ENCODE measurements at regions not wholly inside any gene's neighbourhood (a gene's known extent, or its start where the extent isn't known, plus 50 kb on each side); places are given as distances from the start of the nearest gene placed in this dataset.
A peak's percentile ranks its signal among the peaks of the same experiment; 100 is the strongest.

DNA sequence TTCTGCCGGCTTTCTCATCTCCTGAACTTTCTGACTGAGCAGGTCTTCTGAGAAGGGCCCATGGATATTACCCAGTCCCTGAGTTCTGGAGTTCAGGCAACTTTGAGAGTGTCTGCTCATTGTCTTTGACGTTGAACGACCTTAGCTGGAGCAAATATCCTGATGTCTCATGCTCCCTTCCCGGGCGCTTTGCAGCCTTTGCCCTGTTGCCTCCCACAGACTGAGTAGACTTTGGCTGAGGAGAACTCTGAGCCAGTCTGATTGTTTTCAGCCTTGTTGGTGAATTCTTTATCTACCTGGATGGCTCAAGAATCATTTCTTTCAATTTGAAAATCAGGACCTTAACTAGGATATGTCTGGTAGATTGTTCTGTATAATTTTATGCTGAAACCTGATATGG lies 353.7 kb downstream of the GLRX3 start:
- Histone ChIP-seq H3K27me3 (ENCODE audit: control insufficient read depth in 3 of 3, insufficient read depth in 3 of 3, low read length in 2 of 3) (peaks cover 0 to 4% (median under 1%) of the 10 kb centered on the region in 3 donors), H3K9me3 (ENCODE audit: control insufficient read depth in 4 of 4, insufficient read depth in 3 of 4, low read length in 3 of 4) (no peaks in the 10 kb centered on the region), H3K4me3 (no peak overlapping the region), H3K9ac (ENCODE audit: insufficient read depth in 1 of 2, low read length in 2 of 2) (no peak overlapping the region), H3K36me3 (ENCODE audit: control insufficient read depth in 4 of 4, insufficient read depth in 4 of 4, low read length in 4 of 4) (no peaks in the 10 kb centered on the region), H3K4me1 (ENCODE audit: control insufficient read depth in 5 of 5, insufficient read depth in 5 of 5, low read length in 5 of 5) (peaks cover 0 to 18% (median 0%) of the 10 kb centered on the region in 5 donors), H3K27ac (ENCODE audit: low read depth in 1 of 2, low read length in 1 of 2) (no peak overlapping the region)
- DNase-seq (no peak), ATAC-seq (ENCODE audit: insufficient read depth, low FRiP score) (no peak)
- TF ChIP-seq CTCF (IDR thresholded peaks at IDR 0.05; ENCODE audit: control extremely low read depth, extremely low read depth): no peak
- 78 to 80% methylated on average over 5 of the region's 5 CpGs for WGBS, 2 donors

GRCh38 chr10:130491011-130491692 lies 355.0 kb downstream of the GLRX3 start:
- Histone ChIP-seq H3K4me1 (ENCODE audit: control insufficient read depth in 5 of 5, insufficient read depth in 5 of 5, low read length in 5 of 5) (peaks cover 0 to 14% (median 0%) of the 10 kb centered on the region in 5 donors), H3K36me3 (ENCODE audit: control insufficient read depth in 4 of 4, insufficient read depth in 4 of 4, low read length in 4 of 4) (no peaks in the 10 kb centered on the region), H3K27me3 (ENCODE audit: control insufficient read depth in 3 of 3, insufficient read depth in 3 of 3, low read length in 2 of 3) (peaks cover 0 to 5% (median 4%) of the 10 kb centered on the region in 3 donors), H3K9me3 (ENCODE audit: control insufficient read depth in 4 of 4, insufficient read depth in 3 of 4, low read length in 3 of 4) (peaks cover 0 to 4% (median 0%) of the 10 kb centered on the region in 4 donors), H3K27ac (ENCODE audit: low read depth in 1 of 2, low read length in 1 of 2) (no peak overlapping the region), H3K9ac (ENCODE audit: insufficient read depth in 1 of 2, low read length in 2 of 2) (no peak overlapping the region), H3K4me3 (no peak overlapping the region)
- 66 to 70% methylated on average over 5 of the region's 5 CpGs for WGBS, 2 donors
- TF ChIP-seq CTCF (IDR thresholded peaks at IDR 0.05; ENCODE audit: control extremely low read depth, extremely low read depth): no peak
- DNase-seq: peak in 1 of 3 donors; percentile 12
- no peak for ATAC-seq (ENCODE audit: insufficient read depth, low FRiP score)

GRCh38 chr10:130491693-130492050 lies 355.5 kb downstream of the GLRX3 start:
- Histone ChIP-seq H3K4me3 (no peak overlapping the region), H3K36me3 (ENCODE audit: control insufficient read depth in 4 of 4, insufficient read depth in 4 of 4, low read length in 4 of 4) (no peaks in the 10 kb centered on the region), H3K9ac (ENCODE audit: insufficient read depth in 1 of 2, low read length in 2 of 2) (no peak overlapping the region), H3K27ac (ENCODE audit: low read depth in 1 of 2, low read length in 1 of 2) (no peak overlapping the region), H3K9me3 (ENCODE audit: control insufficient read depth in 4 of 4, insufficient read depth in 3 of 4, low read length in 3 of 4) (peaks cover 0 to 4% (median 0%) of the 10 kb centered on the region in 4 donors), H3K4me1 (ENCODE audit: control insufficient read depth in 5 of 5, insufficient read depth in 5 of 5, low read length in 5 of 5) (peaks cover 0 to 9% (median 0%) of the 10 kb centered on the region in 5 donors), H3K27me3 (ENCODE audit: control insufficient read depth in 3 of 3, insufficient read depth in 3 of 3, low read length in 2 of 3) (peaks cover 0 to 5% (median 4%) of the 10 kb centered on the region in 3 donors)
- ATAC-seq (ENCODE audit: insufficient read depth, low FRiP score): no peak
- TF ChIP-seq CTCF (IDR thresholded peaks at IDR 0.05; ENCODE audit: control extremely low read depth, extremely low read depth): no peak
- WGBS, 2 donors: 53 to 69% methylated on average over 7 of the region's 7 CpGs
- peak in 2 of 3 donors; percentile 5 to 14 for DNase-seq
